Superior temporal gyrus (tissue), 1 donor: ENCODE measurements at regions not wholly inside any gene's neighbourhood (a gene's known extent, or its start where the extent isn't known, plus 50 kb on each side); places are given as distances from the start of the nearest gene placed in this dataset.
"Not testable (repeated sequence)": the region's sequence is repeated elsewhere in the genome, so short reads cannot be mapped to it uniquely, and the experiment has no call there.

ENCODE experiments used
- DNase-seq: peaks from one replicate; pipeline ENCODE4 v3.0.0-alpha.2; 2016; ENCODE audit errors: extremely low spot score

GRCh38 chr9:108282872-108283271 is 572.9 kb downstream of the ACTL7B start:
- DNase-seq, result no peak

- no peak for DNase-seq
These were observed 574.1 kb downstream of the ACTL7B start for GRCh38 chr9:108281696-108282095.

GRCh38 chr9:108278341-108278740 is 577.4 kb downstream of the ACTL7B start:
- no peak for DNase-seq

- no peak for DNase-seq
These were observed 578.6 kb downstream of the ACTL7B start for GRCh38 chr9:108277216-108277615.

GRCh38 chr9:108275906-108276305 is 579.9 kb downstream of the ACTL7B start:
- no peak for DNase-seq

- no peak for DNase-seq
These were observed 580.8 kb downstream of the ACTL7B start for GRCh38 chr9:108274971-108275370.

GRCh38 chr9:108273988-108274387 is 581.8 kb downstream of the ACTL7B start:
- DNase-seq, result no peak

GRCh38 chr9:108272349-108272899 is 583.4 kb downstream of the ACTL7B start:
- peak; percentile 80 for DNase-seq

GRCh38 chr9:108271646-108272348 is 584.0 kb downstream of the ACTL7B start:
- DNase-seq, result no peak

GRCh38 chr9:108271236-108271635 is 584.5 kb downstream of the ACTL7B start:
- DNase-seq, result no peak

- no peak for DNase-seq
These were observed 585.2 kb downstream of the ACTL7B start for GRCh38 chr9:108270561-108270960.

GRCh38 chr9:108270051-108270450 is 585.7 kb downstream of the ACTL7B start:
- DNase-seq, result no peak

GRCh38 chr9:108269371-108269770 is 586.4 kb downstream of the ACTL7B start:
- no peak for DNase-seq

GRCh38 chr9:108265065-108265464 is 590.7 kb downstream of the ACTL7B start:
- no peak for DNase-seq

- DNase-seq, result no peak
These were observed 591.7 kb downstream of the ACTL7B start for GRCh38 chr9:108264093-108264492.

GRCh38 chr9:108262836-108263235 is 593.0 kb downstream of the ACTL7B start:
- DNase-seq, result no peak

GRCh38 chr9:108259917-108260675 is 595.7 kb downstream of the ACTL7B start:
- no peak for DNase-seq

- no peak for DNase-seq
These were observed 597.1 kb downstream of the ACTL7B start for GRCh38 chr9:108258640-108259039.

GRCh38 chr9:108257382-108257781 is 598.4 kb downstream of the ACTL7B start:
- DNase-seq, result no peak

GRCh38 chr9:108254236-108254635 is 601.5 kb downstream of the ACTL7B start:
- DNase-seq, result no peak

GRCh38 chr9:108247391-108247790 is 608.4 kb downstream of the ACTL7B start:
- DNase-seq, result not testable (repeated sequence)

- no peak for DNase-seq
These were observed 609.9 kb downstream of the ACTL7B start for GRCh38 chr9:108245901-108246300.

GRCh38 chr9:108245331-108245730 is 610.5 kb downstream of the ACTL7B start:
- DNase-seq, result peak; percentile 73
